KMS-11 (cell line): ENCODE measurements at regions not wholly inside any gene's neighbourhood (a gene's known extent, or its start where the extent isn't known, plus 50 kb on each side); places are given as distances from the start of the nearest gene placed in this dataset.

Source experiments
- H2AFZ ChIP-seq: fragments of 200-600 bp; sonication (generic); 2 replicates; pipeline ENCODE4 v1.6.1; 2016; ENCODE audit warnings: antibody characterized with exemption, mixed run types, low read depth
- H3K27ac ChIP-seq: fragments of 200-600 bp; sonication (generic); 2 replicates; pipeline ENCODE4 v1.6.1; 2016; ENCODE audit warnings: mild to moderate bottlenecking, mixed run types
- H3K27me3 ChIP-seq: fragments of 200-600 bp; sonication (generic); 2 replicates; pipeline ENCODE4 v1.6.1; 2017; ENCODE audit warnings: mild to moderate bottlenecking, low read depth, mixed run types, moderate library complexity; ENCODE audit not compliant: insufficient read depth
- H3K36me3 ChIP-seq: fragments of 200-600 bp; sonication (generic); 2 replicates; pipeline ENCODE4 v1.6.1; 2017; ENCODE audit warnings: mild to moderate bottlenecking, mixed run types; ENCODE audit not compliant: insufficient read depth
- H3K4me1 ChIP-seq: fragments of 200-600 bp; sonication (generic); 2 replicates; pipeline ENCODE4 v1.6.1; 2016; ENCODE audit warnings: mild to moderate bottlenecking, low read depth, mixed run types; ENCODE audit not compliant: poor library complexity, severe bottlenecking
- H3K4me2 ChIP-seq: fragments of 200-600 bp; sonication (generic); 2 replicates; pipeline ENCODE4 v1.7.0; 2016; ENCODE audit warnings: mild to moderate bottlenecking, mixed run types
- H3K4me3 ChIP-seq: fragments of 200-600 bp; sonication (generic); IDR thresholded peaks from 2 replicates; pipeline ENCODE4 v1.6.1; 2017; ENCODE audit warnings: low read depth, low read length, mixed read lengths; ENCODE audit not compliant: insufficient read depth
- H3K79me2 ChIP-seq: fragments of 200-600 bp; sonication (generic); 2 replicates; pipeline ENCODE4 v1.6.1; 2016; ENCODE audit warnings: low read depth, mixed run types; ENCODE audit not compliant: insufficient read depth
- H3K9ac ChIP-seq: fragments of 200-600 bp; sonication (generic); 2 replicates; pipeline ENCODE4 v1.6.1; 2016; ENCODE audit warnings: mild to moderate bottlenecking, mixed run types
- H4K20me1 ChIP-seq: fragments of 200-600 bp; sonication (generic); 2 replicates; pipeline ENCODE4 v1.6.1; 2016; ENCODE audit warnings: mild to moderate bottlenecking, mixed run types; ENCODE audit not compliant: insufficient read depth
- CTCF ChIP-seq: fragments of 200-600 bp; sonication (generic); conservative IDR thresholded peaks from 2 replicates; pipeline ENCODE4 v1.6.1; 2017; ENCODE audit warnings: low read depth, mild to moderate bottlenecking, antibody characterized with exemption, low read length, moderate library complexity, mixed read lengths

GRCh38 chr5:167177736-167178135 lies 1113.7 kb upstream of the WWC1 start:
- Histone ChIP-seq H3K27ac (no peak overlapping the region), H3K9ac (no peak overlapping the region), H2AFZ (no peak overlapping the region), H3K36me3 (no peaks in the 10 kb centered on the region), H3K4me1 (no peaks in the 10 kb centered on the region), H3K4me2 (no peak overlapping the region), H4K20me1 (no peaks in the 10 kb centered on the region), H3K4me3 (no peak overlapping the region), H3K27me3 (no peaks in the 10 kb centered on the region), H3K79me2 (no peaks in the 10 kb centered on the region)
- no peak for TF ChIP-seq CTCF

GRCh38 chr5:167180906-167181305 lies 1110.5 kb upstream of the WWC1 start:
- Histone ChIP-seq H3K4me1 (no peaks in the 10 kb centered on the region), H3K9ac (no peak overlapping the region), H3K27ac (no peak overlapping the region), H3K4me2 (no peak overlapping the region), H3K79me2 (no peaks in the 10 kb centered on the region), H4K20me1 (no peaks in the 10 kb centered on the region), H3K36me3 (no peaks in the 10 kb centered on the region), H3K4me3 (no peak overlapping the region), H3K27me3 (no peaks in the 10 kb centered on the region), H2AFZ (no peak overlapping the region)
- TF ChIP-seq CTCF, result no peak

GRCh38 chr5:167205881-167206280 lies 1085.6 kb upstream of the WWC1 start:
- no peaks in the 10 kb centered on the region for H4K20me1 ChIP-seq
- no peak overlapping the region for H3K4me2 ChIP-seq
- H3K4me1 ChIP-seq, result no peaks in the 10 kb centered on the region
- no peaks in the 10 kb centered on the region for H3K27me3 ChIP-seq
- H3K79me2 ChIP-seq, result no peaks in the 10 kb centered on the region
- H2AFZ ChIP-seq, result no peak overlapping the region
- H3K36me3 ChIP-seq, result no peaks in the 10 kb centered on the region
- H3K9ac ChIP-seq, result no peak overlapping the region
- H3K4me3 ChIP-seq, result no peak overlapping the region
- H3K27ac ChIP-seq, result no peak overlapping the region
- TF ChIP-seq CTCF, result no peak

- no peaks in the 10 kb centered on the region for H3K79me2 ChIP-seq
- no peaks in the 10 kb centered on the region for H3K4me1 ChIP-seq
- H3K4me2 ChIP-seq, result no peak overlapping the region
- no peak overlapping the region for H3K9ac ChIP-seq
- H3K27me3 ChIP-seq, result no peaks in the 10 kb centered on the region
- H3K27ac ChIP-seq, result no peak overlapping the region
- no peaks in the 10 kb centered on the region for H3K36me3 ChIP-seq
- H2AFZ ChIP-seq, result no peak overlapping the region
- TF ChIP-seq CTCF, result no peak
- no peak overlapping the region for H3K4me3 ChIP-seq
- no peaks in the 10 kb centered on the region for H4K20me1 ChIP-seq
Measured at GRCh38 chr5:167207081-167207480, 1084.4 kb upstream of the WWC1 start.

GRCh38 chr5:167208911-167209310 lies 1082.5 kb upstream of the WWC1 start:
- Histone ChIP-seq H3K79me2 (no peaks in the 10 kb centered on the region), H3K4me1 (no peaks in the 10 kb centered on the region), H3K9ac (no peak overlapping the region), H3K27me3 (no peaks in the 10 kb centered on the region), H3K27ac (no peak overlapping the region), H2AFZ (no peak overlapping the region), H4K20me1 (no peaks in the 10 kb centered on the region), H3K4me3 (no peak overlapping the region), H3K36me3 (no peaks in the 10 kb centered on the region), H3K4me2 (no peak overlapping the region)
- no peak for TF ChIP-seq CTCF
